ENCODE measurements at regions not wholly inside any gene's neighbourhood (a gene's known extent, or its start where the extent isn't known, plus 50 kb on each side); places are given as distances from the start of the nearest gene placed in this dataset.

GRCh38 chr13:108496362-108497210 is 132.8 kb upstream of the MYO16 start:
- TF ChIP-seq POLR2A (IDR thresholded peaks at IDR 0.05) (no peak), CTCF (IDR thresholded peaks at IDR 0.05) (no peak), POLR2AphosphoS5 (IDR thresholded peaks at IDR 0.05) (no peak)
